ENCODE measurements at regions not wholly inside any gene's neighbourhood (a gene's known extent, or its start where the extent isn't known, plus 50 kb on each side); places are given as distances from the start of the nearest gene placed in this dataset.

DNA sequence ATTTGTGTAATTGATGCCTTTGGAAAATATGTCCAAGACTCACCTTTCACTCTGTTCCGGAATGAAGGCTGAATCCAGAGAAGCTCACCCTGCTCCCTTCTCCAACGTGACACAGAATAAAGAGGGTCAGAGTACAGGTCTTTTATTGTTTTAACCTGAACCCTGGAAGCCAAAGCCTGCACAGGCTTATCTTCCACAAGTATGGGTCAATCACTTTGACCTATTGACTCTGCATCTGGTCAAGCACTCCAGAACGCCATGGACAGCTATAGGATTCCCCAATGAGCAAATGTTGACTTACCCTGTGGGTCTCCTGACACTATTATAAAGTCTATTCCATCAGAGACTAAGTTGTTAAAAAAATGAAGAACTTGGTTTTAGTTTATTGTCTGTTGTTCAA lies 158.4 kb upstream of the MYLIP start:
- CTCF ChIA-PET (ENCODE audit: unreplicated experiment), result no interaction called here
- DNase-seq (ENCODE audit: low spot score), result no peak
- BruUV-seq (replicated peaks), result no TSS peak

DNA sequence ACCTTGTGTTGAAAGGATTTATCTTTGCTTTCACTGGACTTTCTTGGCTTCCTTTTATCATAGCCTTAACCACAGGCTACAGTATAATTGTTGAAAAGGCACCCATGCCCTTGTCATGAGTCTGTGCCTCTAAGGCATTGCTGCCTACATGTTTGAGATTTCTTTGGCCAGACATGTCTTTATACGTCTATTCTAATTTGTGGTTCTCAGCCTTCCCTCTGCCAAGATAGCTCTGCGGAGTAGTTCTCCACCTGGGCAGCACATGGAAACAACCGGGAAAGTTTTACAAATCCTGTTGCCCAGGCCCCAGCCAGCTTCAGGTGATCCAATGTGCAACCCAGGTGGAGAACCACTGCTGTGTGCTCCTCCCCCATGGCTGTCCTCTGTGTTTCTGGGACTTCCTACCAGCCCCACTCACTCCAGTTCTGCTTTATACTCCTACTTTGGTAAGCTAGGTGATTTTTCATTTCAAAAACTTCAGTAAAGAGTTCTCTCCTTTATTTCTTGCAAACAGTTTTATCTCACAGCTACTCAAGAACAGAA lies 159.6 kb upstream of the MYLIP start:
- H3K9me2 ChIP-seq (ENCODE audit: insufficient read depth, low read length), result no peaks in the 10 kb centered on the region
- H3K4me3 ChIP-seq (ENCODE audit: low read depth, low read length, poor library complexity, severe bottlenecking), result no peak overlapping the region
- no peaks in the 10 kb centered on the region for H3K79me2 ChIP-seq (ENCODE audit: insufficient read depth, low read depth, low read length)
- CTCF ChIA-PET (ENCODE audit: unreplicated experiment), result no interaction called here
- peaks cover 6% of the 10 kb centered on the region; the same call in 1 of the 2 replicates for H3K9me3 ChIP-seq (ENCODE audit: low read length)
- TF ChIP-seq, protein P1, sequence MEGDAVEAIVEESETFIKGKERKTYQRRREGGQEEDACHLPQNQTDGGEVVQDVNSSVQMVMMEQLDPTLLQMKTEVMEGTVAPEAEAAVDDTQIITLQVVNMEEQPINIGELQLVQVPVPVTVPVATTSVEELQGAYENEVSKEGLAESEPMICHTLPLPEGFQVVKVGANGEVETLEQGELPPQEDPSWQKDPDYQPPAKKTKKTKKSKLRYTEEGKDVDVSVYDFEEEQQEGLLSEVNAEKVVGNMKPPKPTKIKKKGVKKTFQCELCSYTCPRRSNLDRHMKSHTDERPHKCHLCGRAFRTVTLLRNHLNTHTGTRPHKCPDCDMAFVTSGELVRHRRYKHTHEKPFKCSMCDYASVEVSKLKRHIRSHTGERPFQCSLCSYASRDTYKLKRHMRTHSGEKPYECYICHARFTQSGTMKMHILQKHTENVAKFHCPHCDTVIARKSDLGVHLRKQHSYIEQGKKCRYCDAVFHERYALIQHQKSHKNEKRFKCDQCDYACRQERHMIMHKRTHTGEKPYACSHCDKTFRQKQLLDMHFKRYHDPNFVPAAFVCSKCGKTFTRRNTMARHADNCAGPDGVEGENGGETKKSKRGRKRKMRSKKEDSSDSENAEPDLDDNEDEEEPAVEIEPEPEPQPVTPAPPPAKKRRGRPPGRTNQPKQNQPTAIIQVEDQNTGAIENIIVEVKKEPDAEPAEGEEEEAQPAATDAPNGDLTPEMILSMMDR (conservative IDR thresholded peaks at IDR 0.05; ENCODE audit: low read length), result no peak
- TF ChIP-seq EZH2phosphoT487 (IDR thresholded peaks at IDR 0.05; ENCODE audit: borderline replicate concordance, low read depth, low read length), result no peak
- no peaks in the 10 kb centered on the region for H4K20me1 ChIP-seq (ENCODE audit: insufficient read depth, low read length)
- DNase-seq (ENCODE audit: low spot score), result no peak
- H3K4me2 ChIP-seq (ENCODE audit: low read length), result no peak overlapping the region
- H2AFZ ChIP-seq (ENCODE audit: low read length), result no peak overlapping the region
- POLR2A ChIA-PET, result interaction anchor here (1.2 kb wide), 1 partner anchor 12 kb away, joined by 3 read pairs; no protein-coding TSS in a partner anchor
- no peaks in the 10 kb centered on the region for H3K4me1 ChIP-seq (ENCODE audit: insufficient read depth, low read length, poor library complexity, severe bottlenecking)
- H3K36me3 ChIP-seq (ENCODE audit: insufficient read depth, low read length), result no peaks in the 10 kb centered on the region
- intact Hi-C loops (cut with micrococcal nuclease; ENCODE audit: unreplicated experiment), result no loop called here
- no peak overlapping the region for H3K27ac ChIP-seq (ENCODE audit: low read depth, low read length, poor library complexity, severe bottlenecking)
- BruUV-seq (replicated peaks), result no TSS peak

More for the DNA sequence above, 158.4 kb upstream of the MYLIP start:
- TF ChIP-seq EZH2phosphoT487 (IDR thresholded peaks at IDR 0.05; ENCODE audit: borderline replicate concordance, low read depth, low read length), result no peak
- TF ChIP-seq, protein P1 (conservative IDR thresholded peaks at IDR 0.05; ENCODE audit: low read length), result no peak
- POLR2A ChIA-PET, result no interaction called here
- intact Hi-C loops (cut with micrococcal nuclease; ENCODE audit: unreplicated experiment), result no loop called here
- H3K9me3 ChIP-seq (ENCODE audit: low read length), result peaks cover 6% of the 10 kb centered on the region; the same call in 1 of the 2 replicates
- no peak overlapping the region for H3K27ac ChIP-seq (ENCODE audit: low read depth, low read length, poor library complexity, severe bottlenecking)
- H4K20me1 ChIP-seq (ENCODE audit: insufficient read depth, low read length), result no peaks in the 10 kb centered on the region
- H3K4me2 ChIP-seq (ENCODE audit: low read length), result no peak overlapping the region
- no peak overlapping the region for H3K4me3 ChIP-seq (ENCODE audit: low read depth, low read length, poor library complexity, severe bottlenecking)
- no peaks in the 10 kb centered on the region for H3K9me2 ChIP-seq (ENCODE audit: insufficient read depth, low read length)
- no peaks in the 10 kb centered on the region for H3K36me3 ChIP-seq (ENCODE audit: insufficient read depth, low read length)
- no peak overlapping the region for H2AFZ ChIP-seq (ENCODE audit: low read length)
- H3K4me1 ChIP-seq (ENCODE audit: insufficient read depth, low read length, poor library complexity, severe bottlenecking), result no peaks in the 10 kb centered on the region
- H3K79me2 ChIP-seq (ENCODE audit: insufficient read depth, low read depth, low read length), result no peaks in the 10 kb centered on the region

DNA sequence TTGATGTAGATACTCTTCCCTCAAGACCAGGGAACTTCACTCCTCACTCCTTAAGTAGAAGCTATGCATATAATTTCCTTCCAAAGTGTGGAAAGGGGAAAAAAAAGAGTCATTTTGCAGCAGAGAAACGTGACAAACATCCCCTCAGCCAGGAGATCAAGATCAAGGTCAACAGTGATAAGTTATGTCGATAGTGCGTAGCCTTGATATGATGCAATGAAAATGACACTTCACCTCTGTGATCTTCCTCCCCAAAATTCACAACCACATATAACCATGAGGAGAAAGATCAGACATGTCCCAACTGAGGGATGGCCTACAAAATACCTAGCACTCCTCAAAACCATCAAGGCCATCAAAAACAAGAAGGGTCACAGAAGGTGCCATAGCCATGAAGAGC lies 160.4 kb upstream of the MYLIP start:
- H2AFZ ChIP-seq (ENCODE audit: low read length), result no peak overlapping the region
- H3K4me1 ChIP-seq (ENCODE audit: insufficient read depth, low read length, poor library complexity, severe bottlenecking), result no peaks in the 10 kb centered on the region
- peaks cover 1% of the 10 kb centered on the region; the same call in 1 of the 2 replicates for H3K9me3 ChIP-seq (ENCODE audit: low read length)
- DNase-seq (ENCODE audit: low spot score), result no peak
- TF ChIP-seq, protein P1 (conservative IDR thresholded peaks at IDR 0.05; ENCODE audit: low read length), result no peak
- TF ChIP-seq EZH2phosphoT487 (IDR thresholded peaks at IDR 0.05; ENCODE audit: borderline replicate concordance, low read depth, low read length), result no peak
- no peak overlapping the region for H3K4me3 ChIP-seq (ENCODE audit: low read depth, low read length, poor library complexity, severe bottlenecking)
- no peaks in the 10 kb centered on the region for H4K20me1 ChIP-seq (ENCODE audit: insufficient read depth, low read length)
- H3K27ac ChIP-seq (ENCODE audit: low read depth, low read length, poor library complexity, severe bottlenecking), result no peak overlapping the region
- no peak overlapping the region for H3K4me2 ChIP-seq (ENCODE audit: low read length)
- BruUV-seq (replicated peaks), result no TSS peak
- POLR2A ChIA-PET, result interaction anchor here (1.2 kb wide), 1 partner anchor 13 kb away, joined by 3 read pairs; no protein-coding TSS in a partner anchor
- no peaks in the 10 kb centered on the region for H3K9me2 ChIP-seq (ENCODE audit: insufficient read depth, low read length)
- no peaks in the 10 kb centered on the region for H3K36me3 ChIP-seq (ENCODE audit: insufficient read depth, low read length)
- intact Hi-C loops (cut with micrococcal nuclease; ENCODE audit: unreplicated experiment), result no loop called here
- H3K79me2 ChIP-seq (ENCODE audit: insufficient read depth, low read depth, low read length), result no peaks in the 10 kb centered on the region
- CTCF ChIA-PET (ENCODE audit: unreplicated experiment), result no interaction called here

All from OCI-LY7 (cell line).